ENCODE measurements at regions not wholly inside any gene's neighbourhood (a gene's known extent, or its start where the extent isn't known, plus 50 kb on each side); places are given as distances from the start of the nearest gene placed in this dataset.
"Not testable (repeated sequence)": the region's sequence is repeated elsewhere in the genome, so short reads cannot be mapped to it uniquely, and the experiment has no call there.

DNA sequence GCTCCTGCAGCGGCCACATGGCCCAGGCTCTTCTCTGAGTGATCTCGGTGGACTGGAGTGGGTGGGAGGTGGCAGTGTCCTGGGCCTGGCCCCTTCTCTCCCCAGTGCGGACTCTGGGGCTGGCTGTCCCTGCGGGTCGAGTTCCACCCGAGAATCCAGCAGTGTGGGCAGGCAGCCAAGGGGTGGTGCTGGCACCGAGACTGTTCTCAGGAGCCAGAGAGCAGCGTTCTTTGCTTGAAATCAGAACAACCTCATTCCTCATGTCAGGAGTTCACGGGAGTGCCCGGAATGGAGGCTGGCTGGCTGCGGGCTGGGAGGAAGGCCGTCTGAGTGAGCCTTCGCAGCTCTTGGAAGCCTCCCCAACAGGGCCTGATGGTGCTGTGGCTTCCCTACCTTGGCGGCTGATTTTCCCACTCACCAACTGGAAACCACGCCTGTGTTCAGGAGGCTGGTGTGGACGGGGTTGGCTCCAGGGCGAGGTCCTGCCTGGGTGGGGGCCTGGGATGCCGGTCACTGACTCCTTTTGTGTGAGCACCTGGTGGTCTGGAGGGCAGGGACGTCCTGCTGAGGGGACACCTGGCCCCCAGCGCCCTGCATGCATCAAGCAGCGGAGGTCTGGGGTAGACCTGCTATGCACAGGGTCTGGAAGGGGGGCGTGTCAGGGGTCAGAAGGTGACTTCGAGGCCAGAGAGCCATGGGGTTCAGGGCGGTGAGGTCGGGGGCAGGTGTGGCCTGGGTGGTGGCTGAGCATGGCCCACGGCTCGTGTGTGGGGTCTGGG, 137.6 kb downstream of the TMEM121 start:
- H3K27ac ChIP-seq (ENCODE audit: low read depth in 1 of 2, low read length in 2 of 2); H3K4me3 Mint-ChIP-seq; H3K36me3 Mint-ChIP-seq (ENCODE audit: low read depth); H3K36me3 ChIP-seq (ENCODE audit: insufficient read depth, low read length); H3K4me3 ChIP-seq (ENCODE audit: low read length); H3K4me1 ChIP-seq (ENCODE audit: insufficient read depth, low read length); intact Hi-C loops (cut with DNase I, micrococcal nuclease); H3K27me3 ChIP-seq (ENCODE audit: control insufficient read depth in 1 of 2, insufficient read depth in 2 of 2, low read length in 2 of 2); CTCF ChIA-PET; H3K4me1 Mint-ChIP-seq (ENCODE audit: low read depth); POLR2A ChIA-PET; ATAC-seq (ENCODE audit: poor library complexity); H3K9me3 ChIP-seq (ENCODE audit: control insufficient read depth in 1 of 2, insufficient read depth in 1 of 2, low read length in 2 of 2); DNase-seq; H3K27ac Mint-ChIP-seq: not testable (repeated sequence)
- Mint-ChIP-seq H3K9me3 (peaks cover 15% of the 10 kb centered on the region), H3K27me3 (peaks cover 17% of the 10 kb centered on the region)

DNA sequence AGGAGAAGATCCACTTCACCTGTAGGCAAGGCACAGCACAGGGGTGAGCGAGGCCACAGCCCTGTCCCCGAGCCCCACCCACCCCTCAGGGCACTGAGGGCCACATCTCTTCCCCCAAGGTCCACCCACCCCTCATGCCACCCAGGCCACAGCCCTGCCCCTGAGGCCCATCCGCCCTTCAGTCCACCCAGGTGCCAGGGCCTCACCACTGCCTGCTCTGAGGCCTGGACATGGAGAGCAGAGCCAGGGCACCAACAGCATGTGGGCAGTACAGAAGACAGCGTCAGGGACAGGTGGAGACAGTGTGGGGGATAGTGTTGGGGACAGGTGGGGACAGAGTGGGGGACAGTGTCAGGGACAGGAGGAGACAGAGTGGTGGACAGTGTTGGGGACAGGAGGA, 138.3 kb downstream of the TMEM121 start:
- Histone ChIP-seq H3K36me3 (ENCODE audit: insufficient read depth, low read length) (no peaks in the 10 kb centered on the region), H3K27me3 (ENCODE audit: control insufficient read depth in 1 of 2, insufficient read depth in 2 of 2, low read length in 2 of 2) (no peaks in the 10 kb centered on the region), H3K27ac (ENCODE audit: low read depth in 1 of 2, low read length in 2 of 2) (no peak overlapping the region), H3K4me3 (ENCODE audit: low read length) (no peak overlapping the region), H3K9me3 (ENCODE audit: control insufficient read depth in 1 of 2, insufficient read depth in 1 of 2, low read length in 2 of 2) (no peaks in the 10 kb centered on the region), H3K4me1 (ENCODE audit: insufficient read depth, low read length) (no peaks in the 10 kb centered on the region)
- H3K27me3 Mint-ChIP-seq = peaks cover 15% of the 10 kb centered on the region
- no peak for TF ChIP-seq CTCF (IDR thresholded peaks at IDR 0.05)
- ChIA-PET POLR2A (no interaction called here), CTCF (no interaction called here)
- peaks cover 8% of the 10 kb centered on the region for H3K9me3 Mint-ChIP-seq
- DNase-seq = no peak
- intact Hi-C loops (cut with DNase I, micrococcal nuclease) = no loop called here
- no peaks in the 10 kb centered on the region for H3K36me3 Mint-ChIP-seq (ENCODE audit: low read depth)
- ATAC-seq (ENCODE audit: poor library complexity) = no peak
- H3K4me3 Mint-ChIP-seq = no peak overlapping the region
- H3K4me1 Mint-ChIP-seq (ENCODE audit: low read depth) = no peaks in the 10 kb centered on the region
- no peak overlapping the region for H3K27ac Mint-ChIP-seq

DNA sequence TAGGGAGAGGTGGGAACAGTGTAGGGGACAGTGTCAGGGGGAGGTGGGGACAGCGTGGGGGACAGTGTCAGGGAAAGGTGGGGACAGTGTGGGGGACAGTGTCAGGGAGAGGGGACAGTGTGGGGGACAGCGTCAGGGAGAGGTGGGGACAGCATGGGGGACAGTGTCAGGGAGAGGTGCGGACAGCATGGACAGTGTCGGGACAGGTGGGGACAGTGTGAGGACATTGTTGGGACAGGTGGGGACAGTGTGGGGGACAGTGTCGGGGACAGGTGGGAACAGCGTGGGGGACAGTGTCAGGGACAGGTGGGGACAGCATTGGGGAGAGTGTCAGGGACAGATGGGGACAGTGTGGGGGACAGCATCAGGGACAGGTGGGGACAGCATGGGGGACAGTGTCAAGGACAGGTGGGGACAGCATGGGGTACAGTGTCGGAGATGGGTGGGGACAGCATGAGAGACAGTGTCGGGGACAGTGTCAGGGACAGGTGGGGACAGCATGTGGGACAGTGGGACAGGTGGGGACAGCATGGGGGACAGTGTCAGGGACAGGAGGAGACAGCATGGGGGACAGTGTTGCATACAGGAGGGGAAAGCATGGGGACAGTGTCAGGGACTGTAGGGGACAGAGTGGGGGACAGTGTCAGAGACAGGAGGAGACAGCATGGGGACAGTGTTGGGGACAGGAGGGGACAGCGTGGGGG, 139.0 kb downstream of the TMEM121 start:
- H3K36me3 ChIP-seq (ENCODE audit: insufficient read depth, low read length) = no peaks in the 10 kb centered on the region
- H3K9me3 ChIP-seq (ENCODE audit: control insufficient read depth in 1 of 2, insufficient read depth in 1 of 2, low read length in 2 of 2) = no peaks in the 10 kb centered on the region
- no peak overlapping the region for H3K4me3 ChIP-seq (ENCODE audit: low read length)
- DNase-seq = no peak
- Mint-ChIP-seq H3K27me3 (peaks cover 8% of the 10 kb centered on the region), H3K4me1 (ENCODE audit: low read depth) (no peaks in the 10 kb centered on the region), H3K9me3 (peaks cover under 1% of the 10 kb centered on the region), H3K4me3 (no peak overlapping the region), H3K27ac (no peak overlapping the region), H3K36me3 (ENCODE audit: low read depth) (no peaks in the 10 kb centered on the region)
- no peak for TF ChIP-seq CTCF (IDR thresholded peaks at IDR 0.05)
- intact Hi-C loops (cut with DNase I, micrococcal nuclease) = no loop called here
- no peaks in the 10 kb centered on the region for H3K4me1 ChIP-seq (ENCODE audit: insufficient read depth, low read length)
- ChIA-PET POLR2A (no interaction called here), CTCF (no interaction called here)
- H3K27me3 ChIP-seq (ENCODE audit: control insufficient read depth in 1 of 2, insufficient read depth in 2 of 2, low read length in 2 of 2) = no peaks in the 10 kb centered on the region
- H3K27ac ChIP-seq (ENCODE audit: low read depth in 1 of 2, low read length in 2 of 2) = no peak overlapping the region
- ATAC-seq (ENCODE audit: poor library complexity) = no peak

DNA sequence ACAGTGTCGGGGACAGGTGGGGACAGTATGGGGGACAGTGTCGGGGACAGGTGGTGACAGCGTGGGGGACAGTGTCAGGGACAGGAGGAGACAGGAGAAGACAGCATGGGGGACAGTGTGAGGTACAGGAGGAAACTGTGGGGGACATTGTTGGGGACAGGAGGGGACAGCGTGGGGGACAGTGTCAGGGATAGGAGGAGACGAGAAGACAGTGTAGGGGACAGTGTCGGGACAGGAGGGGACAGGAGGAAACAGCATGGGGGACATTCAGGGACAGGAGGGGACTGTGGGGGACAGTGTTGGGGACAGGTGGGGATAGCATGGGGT, 139.5 kb downstream of the TMEM121 start:
- Mint-ChIP-seq H3K27me3 (peaks cover 2% of the 10 kb centered on the region), H3K9me3 (no peaks in the 10 kb centered on the region), H3K4me3 (no peak overlapping the region), H3K4me1 (ENCODE audit: low read depth) (no peaks in the 10 kb centered on the region), H3K27ac (no peak overlapping the region), H3K36me3 (ENCODE audit: low read depth) (no peaks in the 10 kb centered on the region)
- no peak for DNase-seq
- intact Hi-C loops (cut with DNase I, micrococcal nuclease) = no loop called here
- H3K27ac ChIP-seq (ENCODE audit: low read depth in 1 of 2, low read length in 2 of 2) = no peak overlapping the region
- no peak overlapping the region for H3K4me3 ChIP-seq (ENCODE audit: low read length)
- POLR2A ChIA-PET = no interaction called here
- H3K36me3 ChIP-seq (ENCODE audit: insufficient read depth, low read length) = no peaks in the 10 kb centered on the region
- no peaks in the 10 kb centered on the region for H3K27me3 ChIP-seq (ENCODE audit: control insufficient read depth in 1 of 2, insufficient read depth in 2 of 2, low read length in 2 of 2)
- ATAC-seq (ENCODE audit: poor library complexity) = no peak
- CTCF ChIA-PET = no interaction called here
- no peak for TF ChIP-seq CTCF (IDR thresholded peaks at IDR 0.05)
- H3K9me3 ChIP-seq (ENCODE audit: control insufficient read depth in 1 of 2, insufficient read depth in 1 of 2, low read length in 2 of 2) = no peaks in the 10 kb centered on the region
- H3K4me1 ChIP-seq (ENCODE audit: insufficient read depth, low read length) = no peaks in the 10 kb centered on the region

Data from CD4-positive, alpha-beta T cell (primary cell).